Renal cortical epithelial cell (primary cell): ENCODE measurements at regions not wholly inside any gene's neighbourhood (a gene's known extent, or its start where the extent isn't known, plus 50 kb on each side); places are given as distances from the start of the nearest gene placed in this dataset.
A peak's percentile ranks its signal among the peaks of the same experiment; 100 is the strongest.
"Not testable (repeated sequence)": the region's sequence is repeated elsewhere in the genome, so short reads cannot be mapped to it uniquely, and the experiment has no call there.

ENCODE experiments used
- DNase-seq: peaks from one replicate; pipeline ENCODE4 v3.0.0-alpha.2; 2011; ENCODE audit warnings: low read depth

DNA sequence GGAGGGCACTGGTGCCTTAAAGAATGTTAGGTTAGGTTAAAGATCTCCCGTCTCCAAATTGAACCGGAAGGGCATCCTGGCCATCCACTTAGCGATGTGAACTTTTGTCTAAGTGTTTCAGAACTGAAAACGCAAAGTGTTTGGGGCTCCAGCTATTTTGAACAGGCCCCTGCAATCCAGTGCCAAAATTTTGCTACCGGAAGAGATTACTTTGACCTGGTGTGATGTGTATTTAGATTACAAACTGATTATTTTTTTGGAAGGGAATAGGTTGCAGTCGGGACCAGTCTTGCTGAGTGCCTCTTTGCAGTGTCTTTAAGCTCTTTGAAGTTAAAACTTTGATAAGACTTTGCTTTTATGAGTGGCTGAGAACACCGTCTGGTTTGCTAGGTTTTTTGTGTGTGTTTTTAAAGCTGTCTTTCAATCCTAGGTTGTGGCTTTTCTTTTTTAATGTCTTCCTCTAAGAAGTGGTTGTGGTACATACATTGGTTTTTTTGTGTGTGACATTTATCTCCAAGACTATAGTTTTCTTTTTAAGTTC, 179.6 kb downstream of the OR4M2 start:
- no peak for DNase-seq

DNA sequence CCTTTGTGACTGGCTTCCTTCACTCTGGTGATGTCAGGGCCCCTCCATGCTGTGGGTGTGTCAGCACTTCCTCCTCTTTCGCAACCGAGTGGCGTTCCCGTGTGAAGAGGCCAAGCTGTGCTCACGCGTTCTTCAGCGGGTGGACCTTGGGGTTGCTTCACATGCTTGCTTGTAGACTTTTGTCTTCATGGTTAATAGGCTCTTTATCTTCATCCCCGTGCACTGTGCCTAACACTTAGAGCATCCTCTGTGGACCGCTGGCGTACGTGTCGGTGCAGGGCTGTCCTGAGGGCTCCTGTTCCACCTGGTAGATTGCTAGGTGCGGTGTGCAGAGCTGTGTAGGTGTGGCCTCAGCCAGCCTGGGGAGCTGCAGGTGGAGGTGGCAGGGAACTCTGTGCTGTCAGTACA, 182.3 kb downstream of the OR4M2 start:
- no peak for DNase-seq

DNA sequence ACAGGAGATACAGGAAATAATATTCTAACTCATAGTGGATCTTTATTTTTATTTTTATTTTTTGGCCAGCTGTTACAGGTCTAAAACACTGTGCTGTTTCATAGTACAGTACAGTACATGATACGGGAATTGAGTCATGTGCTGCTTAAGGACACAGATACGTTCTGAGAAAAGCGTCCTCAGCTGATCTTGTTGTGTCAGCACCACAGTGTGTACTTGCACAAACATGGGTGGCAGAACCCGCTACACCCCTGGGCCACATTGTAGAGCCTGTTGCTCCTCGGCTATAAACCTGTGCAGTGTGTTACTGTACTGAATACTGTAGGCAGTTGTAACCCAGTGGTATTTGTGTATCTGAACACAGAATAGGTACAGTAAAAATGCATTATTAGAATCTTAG, 183.4 kb downstream of the OR4M2 start:
- DNase-seq: no peak

DNA sequence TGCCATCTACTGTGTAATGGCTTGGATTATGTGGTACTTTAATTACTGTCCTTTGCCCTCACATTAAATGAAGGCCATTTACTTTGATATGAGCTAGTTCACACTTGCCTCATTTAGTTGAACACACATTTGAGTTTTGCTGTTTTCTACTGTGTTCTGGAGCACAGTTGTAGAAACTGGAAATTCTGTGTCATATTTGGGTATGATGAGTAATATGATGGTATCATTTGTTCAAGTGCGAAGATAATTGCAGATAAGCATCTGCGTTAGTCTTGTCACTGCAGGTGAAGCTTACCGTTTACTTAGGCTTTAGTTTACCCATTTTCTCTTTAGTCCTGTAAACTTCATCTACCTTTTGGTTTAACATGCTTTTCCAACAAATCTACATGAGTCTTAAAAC, 183.9 kb downstream of the OR4M2 start:
- not testable (repeated sequence) for DNase-seq

DNA sequence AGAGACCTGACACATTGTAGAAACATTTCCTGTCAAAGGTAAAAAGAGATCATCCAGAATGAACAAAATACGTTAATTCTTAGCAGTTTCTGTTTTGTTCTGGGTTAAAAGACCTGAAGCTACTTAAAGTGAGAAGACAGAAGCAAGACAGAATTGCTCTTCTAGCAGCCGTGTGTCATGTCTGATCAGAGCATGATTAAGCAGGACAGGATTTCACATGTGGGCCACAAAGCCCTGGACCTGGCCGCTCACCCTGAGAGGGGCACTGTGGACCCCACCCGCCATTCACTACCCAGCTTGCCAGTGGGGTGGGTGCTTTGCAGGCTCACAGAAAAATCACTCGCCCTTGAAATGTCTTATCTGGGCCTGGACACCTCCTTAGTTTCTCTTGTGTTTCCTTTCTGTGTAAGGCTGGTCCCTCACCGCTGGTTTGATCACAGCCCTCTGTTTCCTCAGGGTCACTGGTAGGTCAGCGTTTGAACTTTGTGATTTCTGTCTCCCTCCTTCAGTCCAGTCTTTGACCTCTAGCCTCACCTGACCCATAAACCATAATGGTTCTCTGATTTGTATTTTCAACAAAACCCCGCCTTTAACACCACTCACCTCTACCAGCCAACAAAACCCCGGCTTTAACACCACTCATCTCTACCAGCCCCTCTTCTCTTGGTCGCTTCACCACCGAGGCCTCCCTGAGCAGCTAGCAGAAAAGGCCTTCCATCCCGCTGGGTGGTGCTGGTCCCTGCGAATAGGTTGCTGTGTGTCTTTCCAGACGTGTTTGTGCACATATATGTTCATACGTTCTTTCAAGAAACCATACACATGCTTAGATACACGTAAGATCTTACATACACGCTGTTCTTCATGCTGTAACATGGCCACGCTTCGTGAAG, 185.0 kb downstream of the OR4M2 start:
- no peak for DNase-seq

DNA sequence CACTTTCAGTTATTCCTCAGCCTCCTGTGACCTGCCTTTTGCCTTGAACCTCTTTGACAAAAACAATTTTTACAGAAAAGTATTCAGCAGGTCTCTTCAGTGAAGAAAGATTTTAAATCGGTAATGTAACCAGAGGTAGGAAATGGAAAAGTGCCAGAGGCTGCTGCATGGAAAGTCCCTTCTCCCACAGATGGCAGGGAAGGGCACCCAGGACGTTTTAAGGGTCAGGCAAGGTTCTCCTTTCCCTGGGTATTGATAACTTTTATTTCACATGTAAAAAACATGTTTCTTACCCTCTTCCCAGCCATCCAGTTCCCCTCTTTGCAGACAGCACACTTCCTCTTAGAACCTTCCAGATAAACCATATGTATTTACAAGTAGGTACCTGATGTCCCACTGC, 185.6 kb downstream of the OR4M2 start:
- peak; percentile 6 for DNase-seq

DNA sequence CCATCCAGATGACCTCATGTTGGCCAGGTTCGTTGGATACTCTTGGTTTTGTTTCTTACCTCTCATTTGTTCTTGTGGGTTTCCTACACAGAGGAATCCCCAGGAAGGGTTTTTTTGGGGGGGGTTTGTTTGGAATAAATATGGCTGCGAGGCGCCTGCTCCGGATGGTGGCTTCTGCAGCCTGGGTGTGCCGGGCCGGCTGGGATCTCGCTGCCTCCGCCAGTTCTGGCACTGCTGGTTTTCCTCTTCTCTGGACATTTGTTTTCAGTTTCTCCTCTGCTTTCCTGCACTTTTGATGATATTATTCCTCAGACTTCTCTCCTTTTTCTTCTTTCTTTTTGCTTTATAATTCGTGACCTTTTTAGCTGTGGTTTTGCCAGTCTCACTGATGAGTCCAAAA, 187.4 kb downstream of the OR4M2 start:
- no peak for DNase-seq

DNA sequence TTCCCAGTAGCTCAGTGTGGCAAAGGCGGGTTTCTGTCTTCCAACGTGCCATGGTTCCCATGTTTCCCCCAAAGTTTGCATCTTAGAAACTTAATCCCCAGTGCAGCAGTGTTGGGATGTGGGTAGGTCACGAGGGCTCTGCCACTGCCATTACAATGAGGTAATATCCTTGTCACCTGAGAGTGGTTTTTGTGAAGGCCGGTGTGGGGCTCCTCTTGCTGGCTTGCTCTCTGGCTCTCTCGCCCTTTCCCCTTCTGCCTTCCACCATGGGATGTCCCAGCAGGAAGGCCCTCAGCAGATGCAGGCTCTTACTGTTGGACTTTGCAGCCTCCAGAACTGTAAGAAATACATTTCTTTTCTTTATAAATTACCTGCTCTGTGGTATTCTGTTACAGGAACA, 187.9 kb downstream of the OR4M2 start:
- DNase-seq: not testable (repeated sequence)

DNA sequence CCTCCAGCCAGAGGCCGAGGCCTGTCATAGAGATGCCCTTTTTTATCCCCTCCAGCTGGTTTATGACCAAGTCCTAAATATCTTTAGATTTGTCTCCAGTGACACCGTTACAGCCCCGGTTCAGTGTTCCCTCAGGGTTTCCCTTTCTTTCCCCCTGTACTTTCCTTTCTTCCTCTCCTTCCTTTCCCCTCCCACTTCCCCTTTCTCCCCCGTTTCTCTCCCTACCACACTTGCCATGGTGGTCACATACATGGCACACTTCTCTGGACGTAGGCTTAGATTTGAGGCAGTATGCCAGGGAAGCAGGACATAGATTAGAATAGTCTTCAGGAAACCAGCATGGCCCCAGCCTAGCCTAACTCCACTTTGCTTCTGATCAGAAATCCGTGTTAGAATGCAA, 188.3 kb downstream of the OR4M2 start:
- DNase-seq: not testable (repeated sequence)

DNA sequence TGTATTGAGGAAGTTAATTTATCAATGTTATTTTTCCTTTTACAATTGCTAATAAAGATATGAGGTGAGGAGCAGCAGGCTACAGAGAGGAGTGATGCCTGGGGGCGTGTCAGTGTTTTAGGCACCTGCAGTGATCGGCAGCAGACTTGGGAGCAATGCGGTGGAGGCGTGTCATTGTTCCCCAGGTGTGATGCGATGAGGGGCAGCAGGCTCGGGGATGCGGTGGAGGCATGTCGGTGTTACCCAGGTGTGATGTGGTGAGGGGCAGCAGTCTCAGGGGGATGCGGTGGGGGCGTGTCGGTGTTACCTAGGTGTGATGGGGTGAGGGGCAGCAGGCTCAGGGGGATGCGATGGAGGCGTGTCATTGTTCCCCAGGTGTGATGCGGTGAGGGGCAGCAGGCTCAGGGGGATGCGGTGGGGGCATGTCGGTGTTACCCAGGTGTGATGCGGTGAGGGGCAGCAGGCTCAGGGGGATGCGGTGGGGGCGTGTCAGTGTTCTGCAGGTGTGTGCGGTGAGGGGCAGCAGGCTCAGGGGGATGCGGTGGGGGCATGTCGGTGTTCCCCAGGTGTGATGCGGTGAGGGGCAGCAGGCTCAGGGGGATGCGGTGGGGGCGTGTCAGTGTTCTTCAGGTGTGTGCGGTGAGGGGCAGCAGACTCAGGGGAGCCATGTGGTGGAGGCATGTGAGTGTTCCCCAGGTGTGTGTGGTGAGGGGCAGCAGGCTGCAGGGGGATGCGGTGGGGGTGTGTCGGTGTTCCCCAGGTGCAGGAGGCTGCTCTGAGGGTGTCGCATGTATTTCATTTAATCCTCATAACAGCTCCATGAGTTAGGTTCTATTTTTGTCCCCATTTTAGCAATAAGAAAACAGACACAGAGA, 186.2 kb upstream of the GOLGA6L22 start:
- DNase-seq: not testable (repeated sequence)

DNA sequence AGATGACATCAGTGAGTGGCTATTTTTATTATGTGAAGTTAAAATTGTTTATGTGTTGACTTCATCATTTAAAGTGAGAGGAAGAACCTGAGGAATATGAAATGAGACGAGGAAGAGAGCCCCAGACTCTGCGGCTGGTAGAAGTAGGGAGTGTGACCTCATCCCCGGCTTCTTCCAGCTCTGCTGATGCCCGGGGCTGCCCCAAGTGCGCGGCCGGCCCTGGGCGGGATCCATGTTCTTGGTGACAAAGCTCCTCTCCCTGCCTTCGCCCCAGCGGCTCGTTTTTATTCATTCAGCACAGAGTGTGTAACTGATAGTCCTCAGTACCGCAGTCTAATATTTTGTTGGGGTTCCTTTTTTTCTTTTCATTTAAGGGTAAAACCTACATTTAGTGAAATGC, 185.5 kb upstream of the GOLGA6L22 start:
- DNase-seq: not testable (repeated sequence)

DNA sequence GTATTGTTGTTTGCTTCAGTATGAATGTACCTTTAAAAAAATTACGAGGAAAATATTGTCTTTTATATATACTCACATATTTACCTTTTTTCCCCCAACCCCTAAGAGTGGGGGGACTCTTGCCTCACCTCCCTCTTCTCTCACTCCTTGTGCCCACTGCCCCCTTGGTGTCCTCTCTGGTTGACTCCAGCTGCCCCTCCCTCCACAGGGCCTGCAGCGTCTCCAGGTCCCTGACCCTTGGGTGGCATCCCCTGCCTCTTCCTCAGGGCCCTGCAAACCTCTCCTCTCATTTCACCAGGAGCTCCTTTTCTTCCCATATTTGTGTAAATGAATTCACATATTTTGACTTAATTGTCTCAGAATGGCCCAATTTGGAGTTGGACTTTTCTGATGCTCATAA, 184.3 kb upstream of the GOLGA6L22 start:
- DNase-seq: not testable (repeated sequence)

DNA sequence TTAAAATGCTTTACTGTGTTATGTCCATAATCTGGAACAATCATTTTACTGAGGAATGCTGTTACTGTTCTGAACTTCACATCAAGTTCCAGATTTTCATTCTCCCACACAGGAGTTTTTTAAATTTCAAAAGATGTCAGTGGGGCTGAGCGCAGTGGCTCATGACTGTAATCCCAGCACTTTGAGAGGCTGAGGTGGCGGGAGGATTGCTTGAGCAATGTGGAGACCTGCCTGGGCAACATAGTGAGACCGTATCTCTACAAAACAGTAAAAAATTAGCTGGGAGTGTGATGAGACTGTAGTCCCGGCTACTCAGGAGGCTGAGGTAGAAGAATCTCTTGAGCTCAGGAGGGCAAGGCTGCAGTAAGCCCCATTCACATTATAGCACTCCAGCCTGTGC, 177.9 kb upstream of the GOLGA6L22 start:
- not testable (repeated sequence) for DNase-seq

DNA sequence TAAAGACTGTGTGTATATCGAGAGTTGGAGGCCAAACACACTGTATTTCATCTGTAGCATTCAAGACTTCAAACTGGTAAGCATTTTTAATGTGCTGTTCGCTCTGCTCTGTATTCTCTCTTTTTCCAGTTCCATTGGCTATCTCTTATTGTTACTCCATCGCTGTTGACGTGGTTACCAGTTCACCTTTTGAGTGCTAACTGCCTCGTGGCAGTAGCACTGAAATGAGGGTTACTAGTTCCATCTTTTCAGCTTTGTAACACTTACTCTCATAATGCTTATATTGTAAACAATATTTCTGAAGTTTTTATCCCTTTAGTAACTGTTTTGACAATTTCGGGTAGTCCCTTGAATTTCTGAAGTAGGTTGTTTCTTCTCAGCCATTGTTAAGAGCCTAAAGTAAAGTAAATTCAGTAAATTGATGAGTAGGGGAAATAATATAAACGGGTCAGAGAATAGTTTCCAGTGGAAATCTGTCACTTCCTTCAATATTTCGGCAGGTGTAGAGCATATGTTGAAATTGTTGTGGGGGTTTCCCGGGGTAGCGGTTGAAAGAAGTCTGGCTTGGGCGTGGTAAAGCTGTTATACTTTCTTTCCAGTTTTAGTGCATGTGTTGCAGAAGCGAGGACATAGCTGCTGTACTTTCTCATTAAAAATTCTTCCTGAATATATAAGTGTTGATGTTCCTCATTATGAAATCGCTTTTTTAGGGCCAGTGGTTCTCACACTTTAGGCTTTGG, 175.7 kb upstream of the GOLGA6L22 start:
- not testable (repeated sequence) for DNase-seq

DNA sequence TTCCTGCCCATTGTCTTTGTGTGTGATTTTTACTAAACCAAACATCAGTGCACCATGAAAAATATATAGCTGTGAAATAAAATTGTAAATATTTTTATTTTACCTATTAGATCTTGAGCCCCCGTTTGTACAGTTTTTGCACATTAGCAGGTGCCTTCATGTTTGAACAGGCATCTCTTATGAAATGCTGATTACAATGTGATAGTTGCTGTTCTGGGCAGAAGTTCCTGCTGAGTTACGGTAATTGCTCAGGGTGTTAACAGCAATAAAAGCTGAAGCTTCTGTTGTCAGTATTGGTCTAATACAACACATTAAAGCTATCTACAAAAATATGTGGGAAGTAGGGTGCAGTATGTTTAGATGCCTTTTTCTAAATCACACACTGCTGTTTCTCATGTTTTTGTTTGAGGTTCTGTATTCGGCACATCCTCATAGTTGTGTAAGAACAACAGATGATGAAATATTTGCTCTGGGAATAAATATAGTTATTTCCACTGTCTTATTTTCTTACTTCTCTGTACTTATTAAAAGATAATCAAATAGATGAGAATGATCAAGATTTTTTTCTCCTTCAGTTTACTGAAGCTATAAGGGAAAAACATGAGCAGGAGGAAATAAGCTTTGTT, 173.8 kb upstream of the GOLGA6L22 start:
- not testable (repeated sequence) for DNase-seq

DNA sequence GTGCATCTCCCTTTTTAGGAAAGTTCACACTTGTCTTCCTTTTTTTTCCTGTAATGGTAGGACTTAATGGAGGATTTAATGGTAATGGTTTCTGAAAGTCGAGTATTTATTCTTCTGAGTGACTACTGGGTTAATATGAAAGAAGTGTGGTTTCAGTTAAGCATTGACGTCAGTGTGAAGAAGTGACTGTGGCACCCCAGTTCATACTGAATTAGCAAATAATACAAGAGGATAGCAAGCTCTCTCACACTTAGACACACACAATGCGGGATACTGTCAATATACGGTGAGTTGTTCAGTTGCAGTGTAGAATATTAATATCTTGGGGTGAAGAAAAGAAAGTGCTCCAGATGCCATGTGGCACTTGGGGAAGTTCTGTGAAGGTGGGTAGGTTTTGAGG, 167.6 kb upstream of the GOLGA6L22 start:
- not testable (repeated sequence) for DNase-seq

DNA sequence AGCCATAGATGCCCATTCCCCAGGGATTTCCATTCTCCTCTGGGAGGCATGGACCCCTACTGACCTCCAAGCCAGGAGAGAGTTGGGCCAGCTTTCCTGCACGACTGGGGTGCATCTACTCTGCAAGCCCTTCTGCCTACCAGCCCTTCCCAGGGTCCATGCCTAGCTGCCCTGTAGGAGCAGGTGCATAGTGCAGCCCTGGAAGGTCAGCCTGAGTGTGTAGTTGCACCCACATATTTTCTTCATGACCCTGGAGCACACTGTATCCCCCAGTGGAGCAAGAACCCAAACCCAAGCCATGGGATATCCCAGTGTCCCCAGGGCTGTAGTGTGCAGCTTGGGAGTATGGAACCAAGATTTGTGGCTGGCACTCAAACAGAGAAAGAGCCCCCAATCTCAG, 155.6 kb upstream of the GOLGA6L22 start:
- not testable (repeated sequence) for DNase-seq
